ENCODE measurements at regions not wholly inside any gene's neighbourhood (a gene's known extent, or its start where the extent isn't known, plus 50 kb on each side); places are given as distances from the start of the nearest gene placed in this dataset.

- no peak for ATAC-seq (ENCODE audit: insufficient read depth, low FRiP score)
- 50 to 77% methylated on average over 1 of the region's 1 CpG for WGBS, 2 donors
- Histone ChIP-seq H3K36me3 (ENCODE audit: control insufficient read depth in 4 of 4, insufficient read depth in 4 of 4, low read length in 4 of 4) (no peaks in the 10 kb centered on the region), H3K9ac (ENCODE audit: insufficient read depth in 1 of 2, low read length in 2 of 2) (no peak overlapping the region), H3K27ac (ENCODE audit: low read depth in 1 of 2, low read length in 1 of 2) (no peak overlapping the region), H3K27me3 (ENCODE audit: control insufficient read depth in 3 of 3, insufficient read depth in 3 of 3, low read length in 2 of 3) (no peaks in the 10 kb centered on the region), H3K4me3 (no peak overlapping the region), H3K9me3 (ENCODE audit: control insufficient read depth in 4 of 4, insufficient read depth in 3 of 4, low read length in 3 of 4) (peaks cover 0 to 4% (median 2%) of the 10 kb centered on the region in 4 donors), H3K4me1 (ENCODE audit: control insufficient read depth in 5 of 5, insufficient read depth in 5 of 5, low read length in 5 of 5) (no peaks in the 10 kb centered on the region)
- DNase-seq, result no peak
- no peak for TF ChIP-seq CTCF (IDR thresholded peaks at IDR 0.05; ENCODE audit: control extremely low read depth, extremely low read depth)
These were observed 56.9 kb upstream of the SMIM23 start for GRCh38 chr5:171728686-171729085.

Data from lung (tissue), 11 donors.